Occipital lobe (tissue), 1 donor: ENCODE measurements at regions not wholly inside any gene's neighbourhood (a gene's known extent, or its start where the extent isn't known, plus 50 kb on each side); places are given as distances from the start of the nearest gene placed in this dataset.

Experiments
- DNase-seq: peaks from one replicate; lab custom pipeline; 2025; lab: John Stamatoyannopoulos, UW

- DNase-seq: no peak
Observed at GRCh38 chr2:9738535-9739496, 104.5 kb upstream of the TAF1B start.

- no peak for DNase-seq
Observed at GRCh38 chr2:9739531-9739964, 103.7 kb upstream of the TAF1B start.

- DNase-seq: no peak
Observed at GRCh38 chr2:9740382-9741073, 102.7 kb upstream of the TAF1B start.

GRCh38 chr2:9741110-9741509, 102.2 kb upstream of the TAF1B start:
- no peak for DNase-seq

GRCh38 chr2:9742601-9743000, 100.7 kb upstream of the TAF1B start:
- no peak for DNase-seq

- no peak for DNase-seq
Observed at GRCh38 chr2:9744256-9745004, 98.8 kb upstream of the TAF1B start.

GRCh38 chr2:9745153-9745899, 97.9 kb upstream of the TAF1B start:
- no peak for DNase-seq

- DNase-seq: no peak
Observed at GRCh38 chr2:9747396-9747795, 95.9 kb upstream of the TAF1B start.

GRCh38 chr2:9748577-9748976, 94.7 kb upstream of the TAF1B start:
- no peak for DNase-seq

- no peak for DNase-seq
Observed at GRCh38 chr2:9749546-9750223, 93.6 kb upstream of the TAF1B start.

GRCh38 chr2:9750224-9751215, 92.8 kb upstream of the TAF1B start:
- DNase-seq: no peak

- DNase-seq: no peak
Observed at GRCh38 chr2:9751831-9752230, 91.4 kb upstream of the TAF1B start.

GRCh38 chr2:9752441-9753275, 90.6 kb upstream of the TAF1B start:
- DNase-seq: no peak

GRCh38 chr2:9753276-9753600, 90.0 kb upstream of the TAF1B start:
- DNase-seq: no peak

- no peak for DNase-seq
Observed at GRCh38 chr2:9753665-9754531, 89.4 kb upstream of the TAF1B start.

- no peak for DNase-seq
Observed at GRCh38 chr2:9754532-9754887, 88.8 kb upstream of the TAF1B start.

- DNase-seq: no peak
Observed at GRCh38 chr2:9755008-9755407, 88.3 kb upstream of the TAF1B start.

GRCh38 chr2:9755638-9756037, 87.6 kb upstream of the TAF1B start:
- no peak for DNase-seq
